Stomach (tissue), 4 donors: ENCODE measurements at regions not wholly inside any gene's neighbourhood (a gene's known extent, or its start where the extent isn't known, plus 50 kb on each side); places are given as distances from the start of the nearest gene placed in this dataset.

Experiments used
- CTCF ChIP-seq, 7 experiments: fragments of 450-650 bp in 4 of 7; fragments of 200-600 bp in 3 of 7; sonication (generic) in 3 of 7; IDR thresholded peaks; one replicate each; pipeline ENCODE4 v1.5.1; 2016 to 2019; ENCODE audit warnings: antibody characterized with exemption in 7 of 7, control low read depth in 2 of 7, mild to moderate bottlenecking in 1 of 7
- EP300 ChIP-seq: sonication (generic); formaldehyde crosslinking; IDR thresholded peaks from one replicate; pipeline ENCODE4 v1.6.1; 2017; ENCODE audit warnings: antibody characterized with exemption

GRCh38 chr18:75137346-75137877 is 71.5 kb downstream of the PTGR3 start:
- TF ChIP-seq CTCF (IDR thresholded peaks at IDR 0.05): no peak
- no peak for TF ChIP-seq EP300
